ENCODE measurements at regions not wholly inside any gene's neighbourhood (a gene's known extent, or its start where the extent isn't known, plus 50 kb on each side); places are given as distances from the start of the nearest gene placed in this dataset.
"Not testable (repeated sequence)": the region's sequence is repeated elsewhere in the genome, so short reads cannot be mapped to it uniquely, and the experiment has no call there.

DNA sequence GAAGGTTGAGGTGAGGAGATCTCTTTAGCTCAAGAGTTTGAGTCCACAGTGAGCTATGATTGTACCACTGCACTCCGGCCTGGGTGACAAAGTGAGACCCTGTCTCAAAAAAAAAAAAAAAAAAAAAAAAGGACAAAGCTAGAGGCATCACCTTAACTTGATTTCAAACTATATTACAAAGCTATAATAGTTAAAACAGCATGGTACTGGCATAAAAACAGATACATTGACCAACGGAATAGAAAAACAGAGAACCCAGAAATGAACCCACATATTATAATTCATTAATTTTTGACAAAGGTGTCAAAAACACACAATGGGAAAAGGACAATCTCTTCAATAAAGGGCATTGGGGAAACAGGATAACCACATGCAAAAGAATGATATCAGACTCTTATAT is 50.8 kb upstream of the MBOAT1 start:
- DNase-seq (ENCODE audit: low read depth): no peak
- TF ChIP-seq CTCF (conservative IDR thresholded peaks at IDR 0.05; ENCODE audit: low read depth, low read length): no peak
- no peak overlapping the region for H3K4me3 ChIP-seq (ENCODE audit: low read depth, low read length)

GRCh38 chr6:20265842-20266241 is 53.6 kb upstream of the MBOAT1 start:
- DNase-seq (ENCODE audit: low read depth): no peak
- no peak overlapping the region for H3K4me3 ChIP-seq (ENCODE audit: low read depth, low read length)
- TF ChIP-seq CTCF (conservative IDR thresholded peaks at IDR 0.05; ENCODE audit: low read depth, low read length): no peak

GRCh38 chr6:20266851-20267608 is 54.8 kb upstream of the MBOAT1 start:
- TF ChIP-seq CTCF (conservative IDR thresholded peaks at IDR 0.05; ENCODE audit: low read depth, low read length): no peak
- no peak for DNase-seq (ENCODE audit: low read depth)

DNA sequence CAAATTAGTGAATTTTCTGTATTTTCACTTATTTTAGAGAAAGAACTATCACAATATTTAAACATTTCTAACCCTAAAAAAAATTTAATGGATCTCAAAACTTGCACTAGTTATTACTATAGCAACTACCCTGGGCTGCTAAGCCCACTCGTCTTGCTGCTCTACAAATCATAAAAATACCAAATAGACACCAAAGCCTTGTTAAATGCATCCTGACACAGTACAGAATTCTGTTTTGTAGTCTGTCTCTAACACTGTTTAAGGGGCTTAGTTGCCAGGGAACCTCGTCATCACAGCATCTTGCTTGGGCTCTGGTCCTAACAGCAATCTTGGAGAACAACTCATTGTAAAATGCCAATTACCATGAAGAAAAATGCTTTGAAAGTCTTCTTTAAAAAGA is 56.9 kb upstream of the MBOAT1 start:
- H3K4me3 ChIP-seq (ENCODE audit: low read depth, low read length): no peak overlapping the region
- no peak for DNase-seq (ENCODE audit: low read depth)
- no peak for TF ChIP-seq CTCF (conservative IDR thresholded peaks at IDR 0.05; ENCODE audit: low read depth, low read length)

More at GRCh38 chr6:20266851-20267608, 54.8 kb upstream of the MBOAT1 start:
- H3K4me3 ChIP-seq (ENCODE audit: low read depth, low read length): no peak overlapping the region

GRCh38 chr6:20271818-20272217 is 59.5 kb upstream of the MBOAT1 start:
- no peak for DNase-seq (ENCODE audit: low read depth)
- no peak overlapping the region for H3K4me3 ChIP-seq (ENCODE audit: low read depth, low read length)
- no peak for TF ChIP-seq CTCF (conservative IDR thresholded peaks at IDR 0.05; ENCODE audit: low read depth, low read length)

DNA sequence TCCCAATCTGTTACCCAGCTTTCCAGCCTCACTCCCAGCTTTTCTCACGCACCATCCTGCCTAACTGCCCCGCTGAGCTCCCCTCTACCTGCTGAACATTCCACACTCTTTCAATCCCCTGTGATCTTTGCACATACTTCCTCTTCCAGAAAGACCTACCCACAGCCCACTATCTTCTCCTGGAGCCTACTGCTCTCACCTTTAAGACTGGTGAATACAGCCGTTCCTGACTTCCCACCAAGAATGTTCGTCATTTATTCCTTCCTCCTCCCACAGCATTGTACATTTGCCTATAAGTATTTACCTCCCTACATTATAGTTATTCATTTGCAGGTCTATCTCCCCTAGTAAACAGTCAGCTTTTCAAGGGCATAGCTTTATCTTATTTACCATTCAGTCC is 61.9 kb upstream of the MBOAT1 start:
- no peak overlapping the region for H3K4me3 ChIP-seq (ENCODE audit: low read depth, low read length)
- no peak for TF ChIP-seq CTCF (conservative IDR thresholded peaks at IDR 0.05; ENCODE audit: low read depth, low read length)
- no peak for DNase-seq (ENCODE audit: low read depth)

DNA sequence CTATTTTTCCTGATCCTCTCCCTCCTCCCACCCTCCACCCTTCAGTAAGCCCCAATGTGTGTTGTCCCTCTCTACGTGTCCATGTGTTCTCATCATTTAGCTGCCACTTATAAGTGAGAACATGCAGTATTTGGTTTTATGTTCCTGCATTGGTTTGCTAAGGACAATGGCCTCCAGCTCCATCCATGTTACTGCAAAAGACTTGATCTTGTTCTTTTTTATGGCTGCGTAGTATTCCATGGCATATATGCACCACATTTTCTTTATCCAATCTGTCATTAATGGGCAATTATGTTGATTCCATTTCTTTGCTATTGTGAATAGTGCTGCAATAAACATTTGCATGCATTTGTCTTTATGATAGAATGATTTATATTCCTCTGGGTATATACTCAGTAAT is 63.6 kb upstream of the MBOAT1 start:
- H3K4me3 ChIP-seq (ENCODE audit: low read depth, low read length); DNase-seq (ENCODE audit: low read depth): not testable (repeated sequence)

- DNase-seq (ENCODE audit: low read depth); H3K4me3 ChIP-seq (ENCODE audit: low read depth, low read length): not testable (repeated sequence)
Observed at GRCh38 chr6:20277724-20278123, 65.5 kb upstream of the MBOAT1 start.

Data from choroid plexus epithelial cell (primary cell).